ENCODE measurements at regions not wholly inside any gene's neighbourhood (a gene's known extent, or its start where the extent isn't known, plus 50 kb on each side); places are given as distances from the start of the nearest gene placed in this dataset.

- no peak for DNase-seq
Observed at GRCh38 chr2:16009560-16009959, 69.2 kb downstream of the MYCN start.

GRCh38 chr2:16008856-16009255 lies 68.5 kb downstream of the MYCN start:
- DNase-seq: no peak

GRCh38 chr2:16008331-16008850 lies 68.0 kb downstream of the MYCN start:
- DNase-seq: no peak

- DNase-seq: no peak
Observed at GRCh38 chr2:16007167-16007934, 67.0 kb downstream of the MYCN start.

- no peak for DNase-seq
Observed at GRCh38 chr2:16006537-16007166, 66.3 kb downstream of the MYCN start.

- no peak for DNase-seq
Observed at GRCh38 chr2:16005816-16006536, 65.6 kb downstream of the MYCN start.

GRCh38 chr2:16005389-16005788 lies 65.0 kb downstream of the MYCN start:
- DNase-seq: no peak

DNA sequence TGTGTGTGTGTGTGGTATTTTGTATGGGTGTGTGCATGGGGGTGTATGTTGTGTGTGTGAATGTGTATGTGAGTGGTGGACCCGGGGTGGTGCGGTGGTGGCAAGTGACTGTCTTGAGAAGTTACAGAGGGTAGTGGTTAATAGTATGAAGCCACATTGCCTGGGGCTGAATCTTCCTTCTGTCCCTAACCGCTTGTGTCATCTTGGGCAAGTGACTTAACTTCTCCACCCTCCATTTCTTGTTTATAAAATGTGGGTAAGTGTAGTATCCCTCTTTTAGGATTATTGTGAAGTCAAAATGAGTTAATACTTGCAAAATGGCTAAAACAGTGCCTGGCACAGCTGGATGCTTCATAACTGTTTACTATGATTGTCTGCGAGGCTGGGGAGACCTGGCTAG lies 63.5 kb downstream of the MYCN start:
- no peak for DNase-seq

DNA sequence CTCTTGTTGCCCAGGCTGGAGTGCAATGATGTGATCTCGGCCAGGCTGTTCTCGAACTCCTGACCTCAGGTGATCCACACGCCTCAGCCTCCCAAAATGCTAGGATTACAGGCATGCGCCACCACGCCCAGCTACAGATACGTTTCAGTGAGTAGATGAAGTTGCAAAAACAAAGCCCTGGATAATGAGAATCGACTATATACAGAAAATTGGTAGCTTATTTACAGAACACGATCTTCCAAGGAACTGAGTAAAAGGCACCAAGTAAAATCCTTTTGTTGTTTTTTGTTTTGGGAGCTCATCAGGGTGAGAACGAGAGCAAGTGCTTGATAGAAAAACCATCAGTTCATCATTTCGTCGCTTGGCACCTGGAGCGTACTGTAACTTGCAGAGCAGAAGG lies 62.8 kb downstream of the MYCN start:
- no peak for DNase-seq

DNA sequence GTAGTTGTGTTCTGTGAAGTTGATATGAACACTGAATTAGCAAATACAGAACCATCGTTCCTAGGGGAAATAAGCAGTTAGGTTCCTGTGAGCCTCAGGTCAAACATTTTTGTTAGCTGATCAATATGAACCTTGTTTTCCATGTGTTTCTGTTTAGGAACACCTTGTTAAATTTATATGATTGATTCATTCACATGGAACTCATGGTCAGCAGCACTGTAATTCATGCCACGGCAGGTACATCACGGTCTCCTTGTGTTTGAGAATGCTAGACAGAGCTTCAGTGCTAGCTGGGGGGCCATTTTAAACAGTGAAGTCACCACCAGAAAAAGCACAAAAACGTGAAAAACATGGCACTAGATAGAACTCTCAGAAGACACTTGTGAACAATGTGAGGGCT lies 62.2 kb downstream of the MYCN start:
- no peak for DNase-seq

- no peak for DNase-seq
Observed at GRCh38 chr2:16002144-16002543, 61.8 kb downstream of the MYCN start.

DNA sequence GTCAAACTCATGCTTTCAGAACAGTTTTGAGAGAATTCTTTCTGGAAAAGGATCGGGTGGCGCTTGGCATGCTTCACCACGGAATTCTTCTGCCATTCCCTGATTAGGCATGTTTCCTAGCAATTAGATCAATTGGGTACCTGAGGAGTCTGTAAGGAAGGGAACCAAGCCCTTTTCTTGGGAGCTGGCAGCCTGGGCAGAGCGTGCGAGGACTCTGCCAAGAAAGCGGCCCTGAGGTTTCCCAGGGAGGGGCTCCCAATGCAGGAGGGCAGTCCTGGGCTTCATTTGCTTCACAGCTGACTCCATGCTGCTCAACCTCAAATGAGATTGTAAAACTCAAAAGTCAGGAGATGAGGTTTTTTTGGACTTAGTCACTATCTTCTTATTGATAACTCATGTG lies 60.3 kb downstream of the MYCN start:
- no peak for DNase-seq

DNA sequence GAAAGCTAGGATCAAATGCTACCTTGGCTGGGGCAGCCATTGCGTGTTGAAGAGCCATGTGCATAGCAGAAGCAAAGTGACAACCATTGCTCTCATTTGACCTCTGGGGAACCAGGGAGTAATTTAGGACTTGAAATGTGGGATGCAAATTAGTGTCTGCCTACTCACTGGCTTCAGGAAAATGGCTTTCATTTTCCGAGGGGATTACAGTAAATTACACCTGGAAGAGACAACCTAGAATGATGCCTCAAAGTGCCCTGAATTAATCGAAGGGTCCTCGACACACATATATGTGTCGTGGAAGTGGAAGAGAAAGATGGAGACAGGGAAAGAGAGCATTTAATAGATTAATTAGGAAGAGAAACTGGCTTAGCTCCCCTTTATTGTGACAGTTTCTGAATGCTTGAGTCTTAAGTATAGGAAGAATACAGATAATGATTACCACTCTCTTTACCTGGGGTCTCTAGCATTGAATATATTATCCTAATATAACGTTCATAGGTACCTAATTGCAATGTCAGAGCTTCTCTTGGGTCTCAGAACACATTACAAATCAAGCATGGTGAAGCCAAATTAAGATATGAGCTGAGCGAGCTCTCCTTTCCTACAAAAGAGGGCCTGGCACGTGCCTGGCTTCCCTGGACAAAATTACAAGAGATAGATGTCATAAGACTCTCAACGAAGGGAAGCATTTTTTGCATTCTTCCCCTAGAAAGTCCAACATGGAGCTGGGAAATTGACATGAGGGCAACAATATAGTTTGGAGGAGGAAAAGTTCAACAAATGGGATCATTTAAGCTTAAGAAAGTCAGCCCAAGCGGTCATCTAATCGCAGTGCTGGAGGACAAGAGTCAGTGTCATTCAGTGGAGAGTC lies 59.5 kb downstream of the MYCN start:
- no peak for DNase-seq

- no peak for DNase-seq
Observed at GRCh38 chr2:15997728-15998280, 57.5 kb downstream of the MYCN start.

GRCh38 chr2:15996536-15997423 lies 56.4 kb downstream of the MYCN start:
- no peak for DNase-seq
